H1 (cell line): ENCODE measurements at regions not wholly inside any gene's neighbourhood (a gene's known extent, or its start where the extent isn't known, plus 50 kb on each side); places are given as distances from the start of the nearest gene placed in this dataset.

ENCODE experiments used
- CTCF ChIA-PET: fragments of 300-600 bp; sonication (Branson Sonifier 250); formaldehyde crosslinking; loops from one replicate; lab custom pipeline; 2021; ENCODE audit not compliant: partially characterized antibody; lab: Charles Lee
- POLR2A ChIA-PET: fragments of 300-600 bp; sonication (Branson Sonifier 250); formaldehyde crosslinking; loops from one replicate; lab custom pipeline; 2021; ENCODE audit warnings: inconsistent platforms; ENCODE audit not compliant: partially characterized antibody; lab: Charles Lee
- DNase-seq, 2 experiments: peaks; one replicate each; pipeline versions ENCODE4 v3.0.0 to v3.0.0-alpha.2; 2010 to 2022; ENCODE audit warnings: low spot score in 2 of 2, low read depth in 1 of 2, mixed read lengths in 1 of 2
- FAIRE-seq: peaks from 2 replicates; lab custom pipeline; 2011; peaks lifted over from hg19 to GRCh38; lab: Jason Lieb, UNC
- H2AFZ ChIP-seq: 2 replicates; pipeline ENCODE4 v1.8.1; 2012; ENCODE audit warnings: low read length, inconsistent platforms
- H2AK5ac ChIP-seq: 2 replicates; pipeline ENCODE4 v1.6.1; 2013; ENCODE audit warnings: low read depth, low read length
- H2BK120ac ChIP-seq: replicated peaks from 2 replicates; pipeline ENCODE3; 2013; ENCODE audit warnings: low read depth, low read length, inconsistent platforms
- H2BK12ac ChIP-seq: 2 replicates; pipeline ENCODE4 v1.6.1; 2013; ENCODE audit warnings: low read depth, low read length
- H2BK15ac ChIP-seq: 2 replicates; pipeline ENCODE4 v1.6.1; 2013; ENCODE audit warnings: low read length
- H2BK20ac ChIP-seq: 2 replicates; pipeline ENCODE4 v1.6.1; 2013; ENCODE audit warnings: low read length
- H2BK5ac ChIP-seq: 2 replicates; pipeline ENCODE4 v1.6.1; 2013; ENCODE audit warnings: low read depth, low read length
- H3K14ac ChIP-seq: 2 replicates; pipeline ENCODE4 v1.6.1; 2013; ENCODE audit warnings: inconsistent platforms; ENCODE audit not compliant: insufficient read length
- H3K18ac ChIP-seq: 2 replicates; pipeline ENCODE4 v1.6.1; 2013; ENCODE audit warnings: low read length; ENCODE audit errors: extremely low read depth
- H3K23ac ChIP-seq: 2 replicates; pipeline ENCODE4 v1.6.1; 2013; ENCODE audit warnings: inconsistent platforms; ENCODE audit not compliant: insufficient read length
- H3K23me2 ChIP-seq: 2 replicates; pipeline ENCODE4 v1.6.1; 2013; ENCODE audit warnings: low read depth, low read length
- H3K27ac ChIP-seq: 2 replicates; pipeline ENCODE4 v1.6.1; 2011; ENCODE audit warnings: low read depth, low read length, inconsistent platforms
- H3K27me3 ChIP-seq, 4 experiments: replicated peaks in 1 of 4; 1 replicate in 1 of 4; 2 replicates in 3 of 4; pipeline versions ENCODE4 v1.6.1 to v1.8.1; 2011 to 2013; ENCODE audit warnings: low read length in 3 of 4, mild to moderate bottlenecking in 3 of 4, inconsistent platforms in 2 of 4, mixed read lengths in 2 of 4, moderate library complexity in 1 of 4; ENCODE audit not compliant: control insufficient read depth in 3 of 4, insufficient read depth in 3 of 4; ENCODE audit errors: extremely low read depth in 1 of 4
- H3K36me3 ChIP-seq, 4 experiments: 2 replicates each; pipeline versions ENCODE4 v1.6.1 to v1.8.1; 2011 to 2013; ENCODE audit warnings: mild to moderate bottlenecking in 4 of 4, low read length in 3 of 4, moderate library complexity in 2 of 4, control low read depth in 1 of 4, inconsistent platforms in 1 of 4; ENCODE audit not compliant: insufficient read depth in 4 of 4, control insufficient read depth in 2 of 4
- H3K4ac ChIP-seq: replicated peaks from 2 replicates; pipeline ENCODE3; 2013; ENCODE audit warnings: low read length, low read depth, mixed read lengths, inconsistent platforms; ENCODE audit not compliant: insufficient read length
- H3K4me1 ChIP-seq, 4 experiments: replicated peaks in 1 of 4; 1 replicate in 1 of 4; 2 replicates in 3 of 4; pipeline versions ENCODE4 v1.6.1 to v1.8.1; 2011 to 2013; ENCODE audit warnings: low read length in 3 of 4, inconsistent platforms in 2 of 4, mixed read lengths in 1 of 4; ENCODE audit not compliant: insufficient read depth in 4 of 4, control insufficient read depth in 3 of 4
- H3K4me2 ChIP-seq, 2 experiments: 2 replicates each; pipeline versions ENCODE4 v1.6.1 to v1.8.1; 2011 to 2013; ENCODE audit warnings: low read depth in 2 of 2, low read length in 2 of 2, control low read depth in 1 of 2, inconsistent platforms in 1 of 2, mild to moderate bottlenecking in 1 of 2; ENCODE audit not compliant: insufficient read depth in 1 of 2
- H3K4me3 ChIP-seq, 4 experiments: fragments of 200-600, 300-600 bp in 1 of 4; sonication (generic), shearing (Covaris generic), sonication (Bioruptor Twin) in 1 of 4; 2 replicates each; pipeline versions ENCODE4 v1.5.1 to v1.8.1; 2011 to 2016; ENCODE audit warnings: low read length in 4 of 4, low read depth in 3 of 4, control low read depth in 2 of 4, inconsistent platforms in 2 of 4, mild to moderate bottlenecking in 2 of 4, mixed read lengths in 1 of 4, moderate library complexity in 1 of 4; ENCODE audit not compliant: insufficient read depth in 2 of 4; ENCODE audit errors: extremely low read depth in 1 of 4
- H3K56ac ChIP-seq: replicated peaks from 2 replicates; pipeline ENCODE3; 2013; ENCODE audit warnings: low read depth, mild to moderate bottlenecking, mixed read lengths, low read length, inconsistent platforms; ENCODE audit not compliant: insufficient read length
- H3K79me1 ChIP-seq: 2 replicates; pipeline ENCODE4 v1.6.1; 2013; ENCODE audit warnings: low read depth, low read length, control low read depth
- H3K79me2 ChIP-seq, 2 experiments: 2 replicates each; pipeline versions ENCODE4 v1.6.1 to v1.8.1; 2012 to 2013; ENCODE audit warnings: low read length in 2 of 2, mild to moderate bottlenecking in 2 of 2, inconsistent platforms in 1 of 2; ENCODE audit not compliant: insufficient read depth in 2 of 2, control insufficient read depth in 1 of 2
- H3K9ac ChIP-seq, 4 experiments: replicated peaks in 1 of 4; 1 replicate in 1 of 4; 2 replicates in 3 of 4; pipeline versions ENCODE4 v1.6.1 to v1.8.1; 2011 to 2013; ENCODE audit warnings: low read depth in 3 of 4, low read length in 3 of 4, control low read depth in 2 of 4, mild to moderate bottlenecking in 2 of 4, moderate library complexity in 2 of 4, inconsistent platforms in 1 of 4; ENCODE audit errors: extremely low read depth in 1 of 4
- H3K9me3 ChIP-seq, 2 experiments: 2 replicates each; pipeline versions ENCODE4 v1.6.1 to v1.8.1; 2012 to 2013; ENCODE audit warnings: mild to moderate bottlenecking in 2 of 2, moderate library complexity in 2 of 2, control low read depth in 1 of 2, inconsistent platforms in 1 of 2, low read depth in 1 of 2, low read length in 1 of 2, mixed read lengths in 1 of 2; ENCODE audit not compliant: insufficient read depth in 2 of 2
- H4K20me1 ChIP-seq, 2 experiments: replicated peaks in 1 of 2; 2 replicates each; pipeline versions ENCODE3 to v1.8.1; 2011 to 2013; ENCODE audit warnings: inconsistent platforms in 2 of 2, low read length in 2 of 2, mild to moderate bottlenecking in 1 of 2; ENCODE audit not compliant: insufficient read depth in 2 of 2, control insufficient read depth in 1 of 2
- H4K5ac ChIP-seq: 2 replicates; pipeline ENCODE4 v1.6.1; 2013; ENCODE audit warnings: low read length, low read depth, mixed read lengths, inconsistent platforms; ENCODE audit not compliant: insufficient read length
- H4K8ac ChIP-seq: 2 replicates; pipeline ENCODE4 v1.8.0; 2013; ENCODE audit warnings: mild to moderate bottlenecking, moderate library complexity, low read length, inconsistent platforms; ENCODE audit not compliant: insufficient read depth; ENCODE audit errors: extremely low read depth
- H4K91ac ChIP-seq: replicated peaks from 2 replicates; pipeline ENCODE3; 2013; ENCODE audit warnings: low read length, mixed read lengths, inconsistent platforms; ENCODE audit not compliant: insufficient read length
- BRCA1 ChIP-seq: IDR thresholded peaks from 2 replicates; pipeline ENCODE4 v1.6.1; 2012; ENCODE audit warnings: low read depth, low read length, improper control_type of control experiment
- EP300 ChIP-seq, 2 experiments: IDR thresholded peaks; 1 replicate in 1 of 2; 2 replicates in 1 of 2; pipeline ENCODE4 v1.6.1; 2011 to 2012; ENCODE audit warnings: low read depth in 2 of 2, low read length in 2 of 2, mild to moderate bottlenecking in 2 of 2, borderline replicate concordance in 1 of 2, inconsistent platforms in 1 of 2, moderate library complexity in 1 of 2
- HDAC2 ChIP-seq, 2 experiments: fragments of 300-600 bp in 1 of 2; sonication (generic) in 1 of 2; IDR thresholded peaks; 2 replicates each; pipeline ENCODE4 v1.6.1; 2011 to 2012; ENCODE audit warnings: low read depth in 2 of 2, low read length in 2 of 2, mild to moderate bottlenecking in 2 of 2, moderate library complexity in 2 of 2, borderline replicate concordance in 1 of 2, inconsistent platforms in 1 of 2
- RNF2 ChIP-seq: fragments of 200-900, 300-1000 bp; sonication (generic); IDR thresholded peaks from 2 replicates; pipeline ENCODE4 v1.7.1; 2016; ENCODE audit warnings: borderline replicate concordance, low read depth, mild to moderate bottlenecking, antibody characterized with exemption, low read length; ENCODE audit not compliant: poor library complexity, severe bottlenecking; ENCODE audit errors: missing control alignments
- SP2 ChIP-seq: IDR thresholded peaks from 2 replicates; pipeline ENCODE4 v1.6.1; 2012; ENCODE audit warnings: mild to moderate bottlenecking, low read length, inconsistent platforms
- SUZ12 ChIP-seq: fragments of 200-600 bp; sonication (generic); IDR thresholded peaks from 2 replicates; pipeline ENCODE4 v1.6.1; 2012; ENCODE audit warnings: mild to moderate bottlenecking, inconsistent platforms, low read length, moderate library complexity, mixed read lengths
- TAF7 ChIP-seq: optimal IDR thresholded peaks from 2 replicates; pipeline ENCODE3; 2011; ENCODE audit warnings: low read depth, mild to moderate bottlenecking, inconsistent platforms, low read length, moderate library complexity, borderline replicate concordance
- WGBS, 2 experiments: shearing (Covaris generic) in 1 of 2; methylation state at CpG; one replicate each; pipeline versions ENCODE4 v1.1.6 to v1.1.7; 2013 to 2015; ENCODE audit warnings: low lambda C conversion rate in 2 of 2, mixed read lengths in 2 of 2, inconsistent platforms in 1 of 2, low coverage in 1 of 2, missing lambda C conversion rate in 1 of 2; ENCODE audit not compliant: insufficient replicate concordance in 2 of 2, insufficient coverage in 1 of 2, insufficient read length in 1 of 2; ENCODE audit errors: extremely low coverage in 1 of 2, missing lambda C conversion rate in 1 of 2; 5-methylcytosine and 5-hydroxymethylcytosine counted together

DNA sequence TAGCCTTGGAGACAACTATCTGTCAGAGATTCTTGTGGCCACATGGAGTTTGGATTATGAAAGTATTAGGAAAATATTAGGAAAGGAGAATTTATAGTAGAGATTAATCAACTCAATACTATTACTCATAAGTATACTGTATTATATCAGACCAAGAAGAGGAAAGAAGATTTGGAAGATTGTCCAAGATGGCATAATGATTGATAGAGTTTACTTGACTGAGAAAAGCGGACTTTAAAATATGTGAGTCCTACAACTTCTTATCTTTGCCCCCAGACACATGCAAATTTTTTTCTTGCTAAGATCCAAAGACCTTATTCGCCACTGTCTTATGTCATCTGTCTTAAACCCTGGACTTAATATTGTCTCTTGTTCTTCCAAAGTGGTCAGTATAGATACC is 54.8 kb upstream of the SHISA3 start:
- H4K20me1 ChIP-seq = no peaks in the 10 kb centered on the region
- H3K9me3 ChIP-seq = no peaks in the 10 kb centered on the region
- CTCF ChIA-PET = interaction anchor here (1.2 kb wide), 1 partner anchor 29 kb away, joined by 4 read pairs; no protein-coding TSS in a partner anchor
- no peak overlapping the region for H2BK5ac ChIP-seq
- H2BK12ac ChIP-seq = no peak overlapping the region
- no peaks in the 10 kb centered on the region for H3K36me3 ChIP-seq
- TF ChIP-seq TAF7 (no peak), SP2 (no peak), HDAC2 (IDR thresholded peaks at IDR 0.05; ENCODE audit: borderline replicate concordance in 1 of 2, low read depth in 2 of 2, low read length in 2 of 2) (no peak), EP300 (IDR thresholded peaks at IDR 0.05; ENCODE audit: borderline replicate concordance in 1 of 2, low read depth in 2 of 2, low read length in 2 of 2) (no peak), SUZ12 (no peak), RNF2 (no peak), BRCA1 (no peak)
- no peak overlapping the region for H4K91ac ChIP-seq
- no peak overlapping the region for H2BK120ac ChIP-seq
- no peak overlapping the region for H2AK5ac ChIP-seq
- H3K4me3 ChIP-seq = no peak overlapping the region
- WGBS, 2 experiments = 93% methylated on average over 2 of the region's 2 CpGs; no CpG with 5 or more reads in 1 of the 2 experiments
- H3K4ac ChIP-seq = no peak overlapping the region
- H3K23ac ChIP-seq = no peak overlapping the region
- H2BK20ac ChIP-seq = no peak overlapping the region
- H3K27me3 ChIP-seq = no peaks in the 10 kb centered on the region
- no peak overlapping the region for H3K9ac ChIP-seq
- no peaks in the 10 kb centered on the region for H3K79me1 ChIP-seq
- no peak overlapping the region for H4K8ac ChIP-seq
- POLR2A ChIA-PET = interaction anchor here (2.3 kb wide), 1 partner anchor 48 kb away, joined by 6 read pairs; no protein-coding TSS in a partner anchor
- H2AFZ ChIP-seq = no peak overlapping the region
- H3K18ac ChIP-seq = no peak overlapping the region
- H4K5ac ChIP-seq = no peak overlapping the region
- FAIRE-seq = no peak
- peaks cover 0 to 14% (median 0%) of the 10 kb centered on the region in 4 experiments; a peak in 3 of 7 replicates for H3K4me1 ChIP-seq
- DNase-seq = no peak
- no peak overlapping the region for H3K4me2 ChIP-seq
- no peak overlapping the region for H3K14ac ChIP-seq
- H3K79me2 ChIP-seq = no peaks in the 10 kb centered on the region; a peak in 1 of 4 replicates
- H2BK15ac ChIP-seq = no peak overlapping the region
- no peak overlapping the region for H3K56ac ChIP-seq
- H3K27ac ChIP-seq = no peak overlapping the region
- no peaks in the 10 kb centered on the region for H3K23me2 ChIP-seq
